HG03457 (cell line): ENCODE measurements at regions not wholly inside any gene's neighbourhood (a gene's known extent, or its start where the extent isn't known, plus 50 kb on each side); places are given as distances from the start of the nearest gene placed in this dataset.

Experiments
- ATAC-seq: cut with Tn5 transposase; IDR thresholded peaks from one replicate; pipeline ENCODE4 v1.9.1; 2021; ENCODE audit warnings: moderate number of reproducible peaks; ENCODE audit not compliant: unreplicated experiment

GRCh38 chr10:128936392-128936791 lies 530.6 kb upstream of the MGMT start:
- no peak for ATAC-seq

- ATAC-seq, result no peak
Observed at GRCh38 chr10:128938558-128938957, 528.5 kb upstream of the MGMT start.

GRCh38 chr10:128940081-128940480 lies 527.0 kb upstream of the MGMT start:
- ATAC-seq, result no peak

GRCh38 chr10:128943111-128943510 lies 523.9 kb upstream of the MGMT start:
- no peak for ATAC-seq

GRCh38 chr10:128945398-128945797 lies 521.6 kb upstream of the MGMT start:
- ATAC-seq, result no peak

GRCh38 chr10:128950159-128950915 lies 516.7 kb upstream of the MGMT start:
- ATAC-seq, result no peak

- ATAC-seq, result no peak
Observed at GRCh38 chr10:128950916-128951275, 516.1 kb upstream of the MGMT start.

- no peak for ATAC-seq
Observed at GRCh38 chr10:128952856-128953255, 514.2 kb upstream of the MGMT start.

- ATAC-seq, result no peak
Observed at GRCh38 chr10:128956149-128956548, 510.9 kb upstream of the MGMT start.

- ATAC-seq, result no peak
Observed at GRCh38 chr10:128957221-128957620, 509.8 kb upstream of the MGMT start.

GRCh38 chr10:128958834-128959690 lies 508.0 kb upstream of the MGMT start:
- no peak for ATAC-seq

GRCh38 chr10:128959746-128960145 lies 507.3 kb upstream of the MGMT start:
- no peak for ATAC-seq

GRCh38 chr10:128960517-128960916 lies 506.5 kb upstream of the MGMT start:
- ATAC-seq, result no peak

- ATAC-seq, result no peak
Observed at GRCh38 chr10:128962182-128962581, 504.9 kb upstream of the MGMT start.

GRCh38 chr10:128963211-128964099 lies 503.6 kb upstream of the MGMT start:
- ATAC-seq, result no peak

- ATAC-seq, result no peak
Observed at GRCh38 chr10:128964100-128964403, 503.0 kb upstream of the MGMT start.

- ATAC-seq, result no peak
Observed at GRCh38 chr10:128967980-128968756, 498.9 kb upstream of the MGMT start.

- no peak for ATAC-seq
Observed at GRCh38 chr10:128969551-128969950, 497.5 kb upstream of the MGMT start.

GRCh38 chr10:128971374-128972035 lies 495.5 kb upstream of the MGMT start:
- ATAC-seq, result no peak

GRCh38 chr10:128972036-128972405 lies 495.0 kb upstream of the MGMT start:
- no peak for ATAC-seq
